ENCODE measurements at regions not wholly inside any gene's neighbourhood (a gene's known extent, or its start where the extent isn't known, plus 50 kb on each side); places are given as distances from the start of the nearest gene placed in this dataset.

- DNase-seq (no peak), ATAC-seq (no peak)
- Histone ChIP-seq H3K36me3 (replicated peaks in 1 of 2; ENCODE audit: insufficient read depth in 1 of 2, low read depth in 2 of 2) (no peaks in the 10 kb centered on the region), H3K4me1 (no peaks in the 10 kb centered on the region), H3K4me3 (no peak overlapping the region), H3K27ac (no peak overlapping the region), H3K9me3 (no peaks in the 10 kb centered on the region), H3K27me3 (no peaks in the 10 kb centered on the region)
- 60 to 72% methylated on average over 6 to 7 of the region's 7 CpGs for WGBS, 2 donors
- intact Hi-C loops (cut with DNase I), result no loop called here
- TF ChIP-seq POLR2A (IDR thresholded peaks at IDR 0.05), result no peak
- no peak for TF ChIP-seq CTCF (IDR thresholded peaks at IDR 0.05)
Measured at GRCh38 chr10:131678613-131679012, 222.2 kb upstream of the PPP2R2D start.

- no peaks in the 10 kb centered on the region for H3K9me3 ChIP-seq
- TF ChIP-seq CTCF (IDR thresholded peaks at IDR 0.05) (no peak), POLR2A (IDR thresholded peaks at IDR 0.05) (no peak)
- 52 to 69% methylated on average over 2 to 6 of the region's 6 CpGs for WGBS, 2 donors
- H3K4me3 ChIP-seq, result no peak overlapping the region
- H3K27ac ChIP-seq, result no peak overlapping the region
- no peaks in the 10 kb centered on the region for H3K36me3 ChIP-seq (replicated peaks in 1 of 2; ENCODE audit: insufficient read depth in 1 of 2, low read depth in 2 of 2)
- DNase-seq (no peak), ATAC-seq (no peak)
- no peaks in the 10 kb centered on the region for H3K27me3 ChIP-seq
- intact Hi-C loops (cut with DNase I), result no loop called here
- H3K4me1 ChIP-seq, result no peaks in the 10 kb centered on the region
Measured at GRCh38 chr10:131679926-131680325, 220.9 kb upstream of the PPP2R2D start.

- TF ChIP-seq CTCF (IDR thresholded peaks at IDR 0.05) (no peak), POLR2A (IDR thresholded peaks at IDR 0.05) (no peak)
- no peaks in the 10 kb centered on the region for H3K9me3 ChIP-seq
- intact Hi-C loops (cut with DNase I), result no loop called here
- H3K36me3 ChIP-seq (replicated peaks in 1 of 2; ENCODE audit: insufficient read depth in 1 of 2, low read depth in 2 of 2), result no peaks in the 10 kb centered on the region
- no peaks in the 10 kb centered on the region for H3K4me1 ChIP-seq
- 41% methylated on average over 7 of the region's 7 CpGs; no CpG with 5 or more reads in 1 of the 2 donors for WGBS, 2 donors
- DNase-seq (no peak), ATAC-seq (no peak)
- H3K27me3 ChIP-seq, result no peaks in the 10 kb centered on the region
- no peak overlapping the region for H3K4me3 ChIP-seq
- no peak overlapping the region for H3K27ac ChIP-seq
Measured at GRCh38 chr10:131681122-131681521, 219.7 kb upstream of the PPP2R2D start.

GRCh38 chr10:131681656-131682055 is 219.2 kb upstream of the PPP2R2D start:
- 76% methylated on average over 9 to 12 of the region's 12 CpGs for WGBS, 2 donors
- intact Hi-C loops (cut with DNase I), result no loop called here

More at GRCh38 chr10:131681656-131682055, 219.2 kb upstream of the PPP2R2D start:
- H3K27me3 ChIP-seq, result no peaks in the 10 kb centered on the region
- no peak for ATAC-seq
- DNase-seq, result no peak
- no peaks in the 10 kb centered on the region for H3K9me3 ChIP-seq
- no peak overlapping the region for H3K4me3 ChIP-seq
- no peaks in the 10 kb centered on the region for H3K4me1 ChIP-seq
- no peaks in the 10 kb centered on the region for H3K36me3 ChIP-seq (replicated peaks in 1 of 2; ENCODE audit: insufficient read depth in 1 of 2, low read depth in 2 of 2)
- TF ChIP-seq CTCF (IDR thresholded peaks at IDR 0.05), result no peak
- no peak for TF ChIP-seq POLR2A (IDR thresholded peaks at IDR 0.05)
- no peak overlapping the region for H3K27ac ChIP-seq

Measured in body of pancreas (tissue), 4 donors.